ENCODE measurements at regions not wholly inside any gene's neighbourhood (a gene's known extent, or its start where the extent isn't known, plus 50 kb on each side); places are given as distances from the start of the nearest gene placed in this dataset.

DNA sequence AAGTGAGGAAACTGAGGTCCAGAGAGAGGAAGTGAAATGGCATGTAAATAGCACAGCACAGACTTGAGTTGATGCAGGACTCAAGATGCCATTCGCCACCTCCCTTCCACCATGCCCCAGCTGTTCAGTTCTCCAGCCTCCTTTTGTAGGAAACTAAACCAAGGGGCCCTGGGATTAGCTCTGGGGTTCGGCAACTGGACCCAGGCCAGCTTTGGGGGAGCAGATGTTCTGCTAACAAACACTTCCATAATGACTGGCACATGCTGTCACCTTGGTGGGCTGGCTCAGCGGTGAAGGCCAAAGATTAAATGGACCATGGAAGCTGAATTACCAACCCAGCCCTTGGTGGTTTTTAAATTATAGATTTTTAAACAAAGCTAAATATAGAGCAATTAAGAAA is 77.0 kb downstream of the IRX6 start:
- ChIA-PET POLR2A (no interaction called here), CTCF (no interaction called here)
- dilution Hi-C loops (cut with MboI; ENCODE audit: extremely low pct_ligation_motif_present, low sequenced_read_pairs) = no loop called here
- no peaks in the 10 kb centered on the region for H4K20me1 ChIP-seq (replicated peaks; ENCODE audit: control insufficient read depth, extremely low read depth, insufficient read depth, low read length)
- H3K79me2 ChIP-seq (ENCODE audit: control insufficient read depth, insufficient read depth, low read length) = no peaks in the 10 kb centered on the region
- TF ChIP-seq EZH2 (IDR thresholded peaks at IDR 0.05; ENCODE audit: borderline replicate concordance, low read depth, low read length, severe bottlenecking) = no peak
- TF ChIP-seq JUN (IDR thresholded peaks at IDR 0.05; ENCODE audit: borderline replicate concordance, insufficient read depth, insufficient read length, low read depth) = no peak
- TF ChIP-seq POLR2AphosphoS5 (IDR thresholded peaks at IDR 0.05; ENCODE audit: insufficient read depth, low read depth, low read length) = no peak
- no peak for TF ChIP-seq GATA2 (IDR thresholded peaks at IDR 0.05; ENCODE audit: insufficient read depth, insufficient read length, low read depth, low read length)
- no peak for TF ChIP-seq POLR2A (IDR thresholded peaks at IDR 0.05; ENCODE audit: low read depth, low read length)
- TF ChIP-seq FOS (IDR thresholded peaks at IDR 0.05; ENCODE audit: borderline replicate concordance, insufficient read depth, low read length) = no peak
- TF ChIP-seq, protein P1, sequence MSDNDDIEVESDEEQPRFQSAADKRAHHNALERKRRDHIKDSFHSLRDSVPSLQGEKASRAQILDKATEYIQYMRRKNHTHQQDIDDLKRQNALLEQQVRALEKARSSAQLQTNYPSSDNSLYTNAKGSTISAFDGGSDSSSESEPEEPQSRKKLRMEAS (IDR thresholded peaks at IDR 0.05; ENCODE audit: insufficient read depth, insufficient read length) = no peak
- no peak for TF ChIP-seq MYC (IDR thresholded peaks at IDR 0.05; ENCODE audit: low read depth, low read length)
- TF ChIP-seq, protein P2, sequence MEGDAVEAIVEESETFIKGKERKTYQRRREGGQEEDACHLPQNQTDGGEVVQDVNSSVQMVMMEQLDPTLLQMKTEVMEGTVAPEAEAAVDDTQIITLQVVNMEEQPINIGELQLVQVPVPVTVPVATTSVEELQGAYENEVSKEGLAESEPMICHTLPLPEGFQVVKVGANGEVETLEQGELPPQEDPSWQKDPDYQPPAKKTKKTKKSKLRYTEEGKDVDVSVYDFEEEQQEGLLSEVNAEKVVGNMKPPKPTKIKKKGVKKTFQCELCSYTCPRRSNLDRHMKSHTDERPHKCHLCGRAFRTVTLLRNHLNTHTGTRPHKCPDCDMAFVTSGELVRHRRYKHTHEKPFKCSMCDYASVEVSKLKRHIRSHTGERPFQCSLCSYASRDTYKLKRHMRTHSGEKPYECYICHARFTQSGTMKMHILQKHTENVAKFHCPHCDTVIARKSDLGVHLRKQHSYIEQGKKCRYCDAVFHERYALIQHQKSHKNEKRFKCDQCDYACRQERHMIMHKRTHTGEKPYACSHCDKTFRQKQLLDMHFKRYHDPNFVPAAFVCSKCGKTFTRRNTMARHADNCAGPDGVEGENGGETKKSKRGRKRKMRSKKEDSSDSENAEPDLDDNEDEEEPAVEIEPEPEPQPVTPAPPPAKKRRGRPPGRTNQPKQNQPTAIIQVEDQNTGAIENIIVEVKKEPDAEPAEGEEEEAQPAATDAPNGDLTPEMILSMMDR (IDR thresholded peaks at IDR 0.05; ENCODE audit: extremely low read depth in 1 of 2, insufficient read depth in 1 of 2, low read depth in 1 of 2, low read length in 2 of 2) = no peak
- DNase-seq (ENCODE audit: low read depth, low spot score) = no peak
- intact Hi-C loops (cut with micrococcal nuclease) = no loop called here
- H2AFZ ChIP-seq (ENCODE audit: low read depth, low read length) = no peak overlapping the region
- no peak overlapping the region for H3K4me2 ChIP-seq (ENCODE audit: insufficient read depth, low read length)
- no peaks in the 10 kb centered on the region for H3K4me1 ChIP-seq (ENCODE audit: control insufficient read depth, extremely low read depth, insufficient read depth, low read length)
- FAIRE-seq = no peak
- H3K27me3 ChIP-seq (ENCODE audit: control insufficient read depth in 2 of 2, insufficient read depth in 2 of 2, low read length in 2 of 2) = no peaks in the 10 kb centered on the region
- BruUV-seq (replicated peaks) = no TSS peak
- H3K9me1 ChIP-seq (replicated peaks; ENCODE audit: control insufficient read depth, extremely low read depth, insufficient read depth, low read length) = no peaks in the 10 kb centered on the region
- H3K9me3 ChIP-seq (replicated peaks; ENCODE audit: control insufficient read depth, insufficient read depth, low read length) = no peaks in the 10 kb centered on the region
- H3K9ac ChIP-seq (replicated peaks; ENCODE audit: extremely low read depth, insufficient read depth, low read length) = no peak overlapping the region
- no peak overlapping the region for H3K4me3 ChIP-seq (replicated peaks in 1 of 3; ENCODE audit: insufficient read depth in 1 of 3, low read depth in 1 of 3, low read length in 3 of 3)
- no peak overlapping the region for H3K27ac ChIP-seq (ENCODE audit: insufficient read depth, low read depth, low read length)
- H3K36me3 ChIP-seq (ENCODE audit: control insufficient read depth in 2 of 2, extremely low read depth in 1 of 2, insufficient read depth in 2 of 2, low read length in 2 of 2) = no peaks in the 10 kb centered on the region
